ENCODE measurements at regions not wholly inside any gene's neighbourhood (a gene's known extent, or its start where the extent isn't known, plus 50 kb on each side); places are given as distances from the start of the nearest gene placed in this dataset.

- TF ChIP-seq CTCF (IDR thresholded peaks at IDR 0.05) = no peak
- TF ChIP-seq YY1 (IDR thresholded peaks at IDR 0.05; ENCODE audit: low read depth) = no peak
- TF ChIP-seq SIN3A (IDR thresholded peaks at IDR 0.05; ENCODE audit: borderline replicate concordance, low read depth, low read length) = no peak
- no peak for TF ChIP-seq TCF12 (IDR thresholded peaks at IDR 0.05)
- no peak for TF ChIP-seq MAX (IDR thresholded peaks at IDR 0.05; ENCODE audit: low read depth)
- TF ChIP-seq GABPA (IDR thresholded peaks at IDR 0.05; ENCODE audit: low read depth) = no peak
- no peak for TF ChIP-seq PBX3 (IDR thresholded peaks at IDR 0.05)
- TF ChIP-seq EP300 (IDR thresholded peaks at IDR 0.05; ENCODE audit: borderline replicate concordance in 1 of 2, low read depth in 1 of 2, low read length in 1 of 2) = no peak
These were observed 235.9 kb downstream of the AHR start for GRCh38 chr7:17534348-17534747.

Data from SK-N-SH (cell line).